GM19324 (cell line): ENCODE measurements at regions not wholly inside any gene's neighbourhood (a gene's known extent, or its start where the extent isn't known, plus 50 kb on each side); places are given as distances from the start of the nearest gene placed in this dataset.
"Not testable (repeated sequence)": the region's sequence is repeated elsewhere in the genome, so short reads cannot be mapped to it uniquely, and the experiment has no call there.

Experiments used
- ATAC-seq: cut with Tn5 transposase; IDR thresholded peaks from one replicate; pipeline ENCODE4 v1.9.1; 2021; ENCODE audit warnings: mild to moderate bottlenecking, moderate library complexity; ENCODE audit not compliant: unreplicated experiment, low FRiP score

GRCh38 chr1:219099307-219099706 lies 74.4 kb upstream of the LYPLAL1 start:
- ATAC-seq = peak; percentile 63

GRCh38 chr1:219100059-219100458 lies 73.6 kb upstream of the LYPLAL1 start:
- no peak for ATAC-seq

- ATAC-seq = not testable (repeated sequence)
These were observed 71.2 kb upstream of the LYPLAL1 start for GRCh38 chr1:219102466-219102865.

- no peak for ATAC-seq
These were observed 67.8 kb upstream of the LYPLAL1 start for GRCh38 chr1:219105893-219106292.

DNA sequence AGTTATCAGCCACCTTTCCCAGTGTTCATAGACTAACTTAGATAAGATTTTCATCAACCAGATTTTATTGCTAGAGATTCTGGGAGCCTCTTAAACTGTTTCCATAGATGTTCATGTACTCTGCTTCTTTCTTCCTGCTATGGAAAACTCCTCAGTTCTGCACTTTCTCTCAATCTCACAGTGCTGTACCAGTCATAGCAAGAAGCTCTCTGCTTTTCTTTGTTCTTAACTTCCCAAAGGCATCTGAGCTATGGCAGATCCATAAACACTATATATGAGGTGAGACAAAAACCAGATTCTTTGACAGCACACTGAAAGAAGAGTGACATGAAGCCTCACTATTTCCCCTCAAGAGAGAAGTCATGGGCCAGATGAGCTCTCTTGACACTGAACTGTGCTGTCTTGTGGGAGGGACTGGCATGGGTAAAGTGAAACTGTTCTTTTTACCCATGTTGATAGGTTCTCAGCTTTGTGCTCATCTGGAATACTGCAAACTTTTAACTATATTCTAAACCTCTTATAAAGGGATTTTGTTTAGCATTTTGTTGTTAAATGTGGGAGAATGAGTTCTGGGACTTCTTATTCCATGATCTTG lies 64.2 kb upstream of the LYPLAL1 start:
- peak; percentile 77 for ATAC-seq

DNA sequence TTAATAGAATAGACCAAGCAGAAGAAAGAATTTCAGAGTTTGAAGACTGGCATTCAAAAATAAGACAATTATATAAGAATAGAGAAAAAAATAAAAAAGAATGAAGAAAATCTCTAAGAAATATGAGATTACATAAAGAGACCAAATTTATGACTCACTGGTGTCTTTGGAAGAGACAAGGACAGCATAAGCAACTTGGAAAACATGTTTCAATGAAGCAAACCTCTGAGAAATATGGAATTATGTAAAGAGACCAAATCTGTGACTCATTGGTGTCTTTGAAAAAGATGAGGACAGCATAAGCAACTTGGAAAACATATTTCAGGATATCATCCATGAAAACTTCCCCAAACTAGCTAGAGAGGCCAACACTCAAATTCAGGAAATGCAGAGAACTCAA lies 60.4 kb upstream of the LYPLAL1 start:
- no peak for ATAC-seq

GRCh38 chr1:219114014-219114413 lies 59.7 kb upstream of the LYPLAL1 start:
- no peak for ATAC-seq

GRCh38 chr1:219119839-219120238 lies 53.8 kb upstream of the LYPLAL1 start:
- ATAC-seq = no peak

DNA sequence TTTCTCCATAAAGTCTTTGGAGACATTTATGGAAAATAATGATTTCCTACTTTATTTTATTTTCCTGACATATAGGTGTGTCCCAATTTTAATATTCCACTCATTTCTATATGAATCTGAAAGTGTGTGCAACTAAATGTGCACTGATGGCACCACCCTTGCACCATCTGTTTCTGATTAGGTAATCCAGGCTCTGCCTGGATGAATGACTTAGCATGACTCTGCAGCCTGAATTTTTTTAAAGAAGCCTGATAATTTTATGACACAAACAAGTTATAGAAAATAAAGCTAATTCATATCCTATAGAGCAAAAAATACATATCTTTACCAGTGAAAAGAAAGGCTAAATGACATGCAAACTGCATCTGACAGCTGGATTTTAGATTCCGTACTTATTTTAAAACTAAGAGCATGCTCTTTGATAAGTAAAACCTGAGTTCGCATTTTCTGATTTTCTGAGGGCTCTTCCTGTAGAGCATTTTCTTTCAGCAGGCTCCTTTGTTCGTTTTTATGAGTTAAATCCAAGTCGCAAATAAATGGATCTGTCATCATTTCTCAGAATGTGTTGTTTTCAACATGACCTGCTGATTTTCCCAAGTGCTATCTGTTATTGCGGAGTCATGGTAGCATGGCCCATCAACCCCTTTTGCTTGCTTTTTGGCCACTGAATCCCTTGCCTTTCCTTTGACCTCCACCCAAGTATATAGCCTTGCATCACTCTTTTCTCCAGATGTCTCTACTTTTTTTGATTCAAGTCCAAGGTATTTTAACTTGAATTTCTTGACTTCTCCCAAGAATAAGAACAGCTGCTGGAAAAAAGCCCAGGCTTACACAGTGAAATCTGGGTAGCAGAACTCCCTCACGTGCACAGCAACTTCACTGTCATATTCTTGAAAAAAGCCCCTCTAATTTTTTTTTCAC lies 52.8 kb upstream of the LYPLAL1 start:
- ATAC-seq = no peak

- ATAC-seq = no peak
These were observed 52.0 kb upstream of the LYPLAL1 start for GRCh38 chr1:219121679-219122078.

GRCh38 chr1:219123036-219123435 lies 50.6 kb upstream of the LYPLAL1 start:
- ATAC-seq = no peak
